Thoracic aorta (tissue), 2 donors: ENCODE measurements at regions not wholly inside any gene's neighbourhood (a gene's known extent, or its start where the extent isn't known, plus 50 kb on each side); places are given as distances from the start of the nearest gene placed in this dataset.

Experiments
- ATAC-seq: fragments of 150-250 bp; one replicate; pipeline ENCODE4 v1.8.0; 2017; ENCODE audit warnings: low read depth; ENCODE audit not compliant: insufficient number of reproducible peaks, low FRiP score
- DNase-seq: peaks from one replicate; pipeline ENCODE4 v3.0.0-alpha.2; 2020; ENCODE audit warnings: low spot score
- H3K27ac ChIP-seq, 2 donors: fragments of 200-600 bp; sonication (generic); 1 replicate in 1 of 2; 2 replicates in 1 of 2; pipeline ENCODE4 v1.5.1; 2016; ENCODE audit warnings: mild to moderate bottlenecking in 2 of 2, moderate library complexity in 2 of 2
- H3K27me3 ChIP-seq: fragments of 200-600 bp; sonication (generic); replicated peaks from 2 replicates; pipeline ENCODE4 v1.6.0; 2016; ENCODE audit warnings: mild to moderate bottlenecking; ENCODE audit not compliant: insufficient read depth
- H3K36me3 ChIP-seq: fragments of 200-600 bp; sonication (generic); one replicate; pipeline ENCODE4 v1.5.1; 2016
- H3K4me1 ChIP-seq, 2 donors: fragments of 200-600 bp; sonication (generic); 1 replicate in 1 of 2; 2 replicates in 1 of 2; pipeline versions ENCODE4 v1.5.1 to v1.6.0; 2016; ENCODE audit warnings: low read depth in 2 of 2, mild to moderate bottlenecking in 1 of 2; ENCODE audit not compliant: control insufficient read depth in 1 of 2
- H3K4me3 ChIP-seq: fragments of 200-600 bp; sonication (generic); 2 replicates; pipeline ENCODE4 v1.5.1; 2016; ENCODE audit warnings: mild to moderate bottlenecking
- H3K9me3 ChIP-seq: fragments of 200-600 bp; sonication (generic); 2 replicates; pipeline ENCODE4 v1.5.1; 2016
- CTCF ChIP-seq: fragments of 200-600 bp; sonication (generic); IDR thresholded peaks from one replicate; pipeline ENCODE4 v1.5.1; 2019; ENCODE audit warnings: antibody characterized with exemption

GRCh38 chr5:68771732-68772131 lies 322.1 kb upstream of the SLC30A5 start:
- H3K9me3 ChIP-seq, result no peaks in the 10 kb centered on the region
- ATAC-seq (no peak), DNase-seq (no peak)
- H3K4me1 ChIP-seq, result peaks cover 0 to 14% of the 10 kb centered on the region in 2 donors
- no peak for TF ChIP-seq CTCF
- H3K4me3 ChIP-seq, result no peak overlapping the region
- H3K36me3 ChIP-seq, result no peaks in the 10 kb centered on the region
- no peak overlapping the region for H3K27ac ChIP-seq
- no peaks in the 10 kb centered on the region for H3K27me3 ChIP-seq

GRCh38 chr5:68776381-68776780 lies 317.4 kb upstream of the SLC30A5 start:
- no peak for DNase-seq

GRCh38 chr5:68777135-68777534 lies 316.7 kb upstream of the SLC30A5 start:
- no peak overlapping the region for H3K4me3 ChIP-seq
- no peaks in the 10 kb centered on the region for H3K27me3 ChIP-seq
- H3K9me3 ChIP-seq, result no peaks in the 10 kb centered on the region
- DNase-seq (no peak), ATAC-seq (no peak)
- TF ChIP-seq CTCF, result no peak
- H3K27ac ChIP-seq, result no peak overlapping the region
- H3K4me1 ChIP-seq, result peaks cover 0 to 9% of the 10 kb centered on the region in 2 donors
- no peaks in the 10 kb centered on the region for H3K36me3 ChIP-seq

More at GRCh38 chr5:68776381-68776780, 317.4 kb upstream of the SLC30A5 start:
- Histone ChIP-seq H3K4me3 (no peak overlapping the region), H3K4me1 (peaks cover 0 to 9% of the 10 kb centered on the region in 2 donors), H3K36me3 (no peaks in the 10 kb centered on the region), H3K27ac (no peak overlapping the region), H3K27me3 (no peaks in the 10 kb centered on the region), H3K9me3 (no peaks in the 10 kb centered on the region)
- ATAC-seq, result no peak
- TF ChIP-seq CTCF, result no peak

GRCh38 chr5:68778484-68778883 lies 315.3 kb upstream of the SLC30A5 start:
- Histone ChIP-seq H3K4me1 (peaks cover 0 to 9% of the 10 kb centered on the region in 2 donors), H3K27me3 (no peaks in the 10 kb centered on the region), H3K36me3 (no peaks in the 10 kb centered on the region), H3K4me3 (no peak overlapping the region), H3K27ac (no peak overlapping the region), H3K9me3 (no peaks in the 10 kb centered on the region)
- no peak for DNase-seq
- no peak for ATAC-seq
- TF ChIP-seq CTCF, result no peak

- DNase-seq, result no peak
- no peaks in the 10 kb centered on the region for H3K36me3 ChIP-seq
- no peak for ATAC-seq
- H3K4me1 ChIP-seq, result peaks cover 0 to 9% of the 10 kb centered on the region in 2 donors
- no peaks in the 10 kb centered on the region for H3K27me3 ChIP-seq
- H3K9me3 ChIP-seq, result no peaks in the 10 kb centered on the region
- no peak overlapping the region for H3K27ac ChIP-seq
- no peak overlapping the region for H3K4me3 ChIP-seq
- TF ChIP-seq CTCF, result no peak
These were observed 313.4 kb upstream of the SLC30A5 start for GRCh38 chr5:68780299-68780955.
